Prostate gland (tissue), 2 donors: ENCODE measurements at regions not wholly inside any gene's neighbourhood (a gene's known extent, or its start where the extent isn't known, plus 50 kb on each side); places are given as distances from the start of the nearest gene placed in this dataset.

Experiments
- POLR2A ChIP-seq: fragments of 450-650 bp; IDR thresholded peaks from one replicate; pipeline ENCODE4 v1.6.1; 2016; ENCODE audit warnings: antibody characterized with exemption, mild to moderate bottlenecking
- POLR2AphosphoS5 ChIP-seq: sonication (generic); formaldehyde crosslinking; IDR thresholded peaks from one replicate; pipeline ENCODE4 v1.6.1; 2017; ENCODE audit warnings: antibody characterized with exemption
- TF ChIP-seq, protein P1 (sequence below), 4 experiments: fragments of 200-600 bp in 2 of 4; fragments of 450-650 bp in 2 of 4; sonication (generic) in 2 of 4; IDR thresholded peaks; 1 replicate in 3 of 4; 2 replicates in 1 of 4; pipeline ENCODE4 v1.5.1; 2016 to 2019; ENCODE audit warnings: antibody characterized with exemption in 4 of 4, mild to moderate bottlenecking in 2 of 4, moderate library complexity in 2 of 4

DNA sequence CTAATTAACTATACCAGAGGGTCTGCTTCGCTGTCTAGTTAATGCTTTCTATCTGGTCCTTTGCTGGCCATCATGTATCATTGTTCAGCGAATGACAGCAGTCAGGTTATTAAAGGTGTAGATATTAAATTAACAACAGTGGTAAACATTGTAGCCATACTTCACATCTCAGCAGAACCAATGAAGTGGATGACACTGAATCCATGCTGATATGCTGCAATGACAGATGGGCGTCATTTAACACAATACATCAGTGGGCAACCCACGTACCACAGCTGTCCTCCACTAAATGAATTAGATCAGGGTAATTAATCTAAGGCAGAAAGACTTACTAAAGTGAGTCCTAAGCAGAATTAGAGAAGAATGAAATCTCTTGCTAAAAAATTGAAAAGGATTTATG, 767.2 kb downstream of the NXPH1 start:
- TF ChIP-seq, protein P1, sequence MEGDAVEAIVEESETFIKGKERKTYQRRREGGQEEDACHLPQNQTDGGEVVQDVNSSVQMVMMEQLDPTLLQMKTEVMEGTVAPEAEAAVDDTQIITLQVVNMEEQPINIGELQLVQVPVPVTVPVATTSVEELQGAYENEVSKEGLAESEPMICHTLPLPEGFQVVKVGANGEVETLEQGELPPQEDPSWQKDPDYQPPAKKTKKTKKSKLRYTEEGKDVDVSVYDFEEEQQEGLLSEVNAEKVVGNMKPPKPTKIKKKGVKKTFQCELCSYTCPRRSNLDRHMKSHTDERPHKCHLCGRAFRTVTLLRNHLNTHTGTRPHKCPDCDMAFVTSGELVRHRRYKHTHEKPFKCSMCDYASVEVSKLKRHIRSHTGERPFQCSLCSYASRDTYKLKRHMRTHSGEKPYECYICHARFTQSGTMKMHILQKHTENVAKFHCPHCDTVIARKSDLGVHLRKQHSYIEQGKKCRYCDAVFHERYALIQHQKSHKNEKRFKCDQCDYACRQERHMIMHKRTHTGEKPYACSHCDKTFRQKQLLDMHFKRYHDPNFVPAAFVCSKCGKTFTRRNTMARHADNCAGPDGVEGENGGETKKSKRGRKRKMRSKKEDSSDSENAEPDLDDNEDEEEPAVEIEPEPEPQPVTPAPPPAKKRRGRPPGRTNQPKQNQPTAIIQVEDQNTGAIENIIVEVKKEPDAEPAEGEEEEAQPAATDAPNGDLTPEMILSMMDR (IDR thresholded peaks at IDR 0.05), result no peak
- no peak for TF ChIP-seq POLR2AphosphoS5
- no peak for TF ChIP-seq POLR2A
